Activated CD8-positive, alpha-beta memory T cell treated with anti-CD3 and anti-CD28 coated beads for 1 hour (primary cell): ENCODE measurements at regions not wholly inside any gene's neighbourhood (a gene's known extent, or its start where the extent isn't known, plus 50 kb on each side); places are given as distances from the start of the nearest gene placed in this dataset.

Source experiments
- DNase-seq, 2 donors: peaks; one replicate each; pipeline ENCODE4 v3.0.0-alpha.2; 2020; ENCODE audit warnings: low read depth in 1 of 2; ENCODE audit errors: extremely low read depth in 1 of 2

- DNase-seq, result no peak
Observed at GRCh38 chr2:43039376-43040080, 186.9 kb downstream of the ZFP36L2 start.

GRCh38 chr2:43038696-43039094 lies 187.7 kb downstream of the ZFP36L2 start:
- DNase-seq, result no peak

- DNase-seq, result no peak
Observed at GRCh38 chr2:43038034-43038695, 188.2 kb downstream of the ZFP36L2 start.

GRCh38 chr2:43035922-43036321 lies 190.5 kb downstream of the ZFP36L2 start:
- no peak for DNase-seq

GRCh38 chr2:43034921-43035320 lies 191.5 kb downstream of the ZFP36L2 start:
- DNase-seq, result no peak

GRCh38 chr2:43034242-43034619 lies 192.2 kb downstream of the ZFP36L2 start:
- DNase-seq, result no peak

- DNase-seq, result no peak
Observed at GRCh38 chr2:43033466-43034241, 192.8 kb downstream of the ZFP36L2 start.

- no peak for DNase-seq
Observed at GRCh38 chr2:43033016-43033270, 193.5 kb downstream of the ZFP36L2 start.

- no peak for DNase-seq
Observed at GRCh38 chr2:43032213-43033015, 194.0 kb downstream of the ZFP36L2 start.

GRCh38 chr2:43031471-43032212 lies 194.8 kb downstream of the ZFP36L2 start:
- no peak for DNase-seq

- no peak for DNase-seq
Observed at GRCh38 chr2:43030551-43031307, 195.7 kb downstream of the ZFP36L2 start.

GRCh38 chr2:43029186-43029585 lies 197.2 kb downstream of the ZFP36L2 start:
- DNase-seq, result no peak

- no peak for DNase-seq
Observed at GRCh38 chr2:43028188-43028587, 198.2 kb downstream of the ZFP36L2 start.

- no peak for DNase-seq
Observed at GRCh38 chr2:43027097-43027873, 199.1 kb downstream of the ZFP36L2 start.

GRCh38 chr2:43026426-43027096 lies 199.8 kb downstream of the ZFP36L2 start:
- DNase-seq, result no peak

GRCh38 chr2:43025709-43026295 lies 200.6 kb downstream of the ZFP36L2 start:
- no peak for DNase-seq

GRCh38 chr2:43024515-43025011 lies 201.8 kb downstream of the ZFP36L2 start:
- DNase-seq, result no peak
